HepG2 (cell line): ENCODE measurements at regions not wholly inside any gene's neighbourhood (a gene's known extent, or its start where the extent isn't known, plus 50 kb on each side); places are given as distances from the start of the nearest gene placed in this dataset.

Experiments
- ATAC-seq: fragments of 200-7000 bp; cut with Tn5 transposase; 3 replicates; pipeline ENCODE4 v1.9.1; 2020; ENCODE audit warnings: mild to moderate bottlenecking, moderate library complexity
- BruUV-seq: library from RNA; stranded (reverse); fragments of 400-500 nt; replicated peaks from 2 replicates; lab custom pipeline; 2021; lab: Mats Ljungman, UMichigan
- CTCF ChIA-PET: fragments of 300-600 bp; formaldehyde crosslinking; extraction: SDS; loops from one replicate; lab custom pipeline; 2021; ENCODE audit warnings: low total read pairs, inconsistent platforms, low intra/inter-chr PET ratio; lab: Yijun Ruan, JAX
- POLR2A ChIA-PET: fragments of 350-600 bp; sonication (Branson Sonifier 250); formaldehyde crosslinking; loops from one replicate; lab custom pipeline; 2020; ENCODE audit warnings: antibody characterized with exemption, inconsistent platforms; lab: Yijun Ruan, JAX
- DNase-seq: peaks from one replicate; pipeline ENCODE4 v3.0.0-alpha.2; 2015; ENCODE audit warnings: low spot score
- FAIRE-seq: peaks from 3 replicates; lab custom pipeline; 2011; peaks lifted over from hg19 to GRCh38; lab: Jason Lieb, UNC
- H2AFZ ChIP-seq: one replicate; pipeline ENCODE4 v1.6.1; 2011; ENCODE audit warnings: low read length, inconsistent platforms
- H3K27ac ChIP-seq: fragments of 300-600 bp; 3 replicates; pipeline ENCODE4 v1.8.0; 2011; ENCODE audit warnings: mixed run types, mild to moderate bottlenecking, mixed read lengths, low read length, inconsistent platforms; ENCODE audit not compliant: insufficient read depth; ENCODE audit errors: extremely low read length
- H3K27me3 ChIP-seq, 2 experiments: fragments of 200-600 bp in 1 of 2; 2 replicates in 1 of 2; 3 replicates in 1 of 2; pipeline versions ENCODE4 v1.6.0 to v1.8.0; 2011; ENCODE audit warnings: low read length in 2 of 2, mild to moderate bottlenecking in 2 of 2, moderate library complexity in 2 of 2, inconsistent platforms in 1 of 2; ENCODE audit not compliant: insufficient read depth in 2 of 2, control insufficient read depth in 1 of 2
- H3K36me3 ChIP-seq, 2 experiments: fragments of 200-600 bp in 1 of 2; replicated peaks in 1 of 2; 2 replicates in 1 of 2; 3 replicates in 1 of 2; pipeline versions ENCODE4 v1.5.1 to v1.8.0; 2011; ENCODE audit warnings: low read length in 2 of 2, inconsistent platforms in 1 of 2; ENCODE audit not compliant: insufficient read depth in 2 of 2, control insufficient read depth in 1 of 2
- H3K4me1 ChIP-seq: 2 replicates; pipeline ENCODE4 v1.5.1; 2012; ENCODE audit warnings: low read length, inconsistent platforms; ENCODE audit not compliant: insufficient read depth
- H3K4me2 ChIP-seq: 2 replicates; pipeline ENCODE4 v1.6.0; 2011; ENCODE audit warnings: low read depth, low read length, inconsistent platforms
- H3K4me3 ChIP-seq, 3 experiments: fragments of 200-600 bp in 1 of 3; sonication (generic), shearing (Covaris generic) in 1 of 3; replicated peaks in 1 of 3; 2 replicates each; pipeline ENCODE4 v1.5.1; 2011 to 2016; ENCODE audit warnings: low read length in 3 of 3, inconsistent platforms in 2 of 3, low read depth in 2 of 3, mild to moderate bottlenecking in 2 of 3, control low read depth in 1 of 3, mixed read lengths in 1 of 3; ENCODE audit not compliant: insufficient read depth in 1 of 3
- H3K79me2 ChIP-seq: one replicate; pipeline ENCODE4 v1.6.1; 2011; ENCODE audit warnings: low read length, inconsistent platforms; ENCODE audit not compliant: insufficient read depth
- H3K9ac ChIP-seq: 2 replicates; pipeline ENCODE4 v1.6.0; 2011; ENCODE audit warnings: mild to moderate bottlenecking, low read depth, low read length, inconsistent platforms; ENCODE audit not compliant: insufficient read depth
- H3K9me3 ChIP-seq: 2 replicates; pipeline ENCODE4 v1.5.1; 2012; ENCODE audit warnings: mild to moderate bottlenecking, low read length
- H4K20me1 ChIP-seq: 2 replicates; pipeline ENCODE4 v1.6.0; 2011; ENCODE audit warnings: inconsistent platforms, mild to moderate bottlenecking, low read length, moderate library complexity; ENCODE audit not compliant: insufficient read depth
- CCAR2 ChIP-seq: fragments of 200-400 bp; formaldehyde crosslinking; optimal IDR thresholded peaks from 2 replicates; pipeline ENCODE3; 2018; ENCODE audit warnings: low read depth, mild to moderate bottlenecking, low read length, moderate library complexity
- MAFG ChIP-seq: sonication (generic); formaldehyde crosslinking; IDR thresholded peaks from 2 replicates; pipeline ENCODE4 v1.5.1; 2020; ENCODE audit warnings: mild to moderate bottlenecking, missing genetic modification reagents
- MXD3 ChIP-seq: IDR thresholded peaks from 2 replicates; pipeline ENCODE4 v1.6.1; 2016; ENCODE audit warnings: mild to moderate bottlenecking, missing biosample characterization, missing genetic modification reagents
- MXD4 ChIP-seq: IDR thresholded peaks from 2 replicates; pipeline ENCODE4 v1.6.1; 2016; ENCODE audit warnings: mild to moderate bottlenecking, missing biosample characterization, missing genetic modification reagents
- SALL2 ChIP-seq: sonication (generic); formaldehyde crosslinking; IDR thresholded peaks from 2 replicates; pipeline ENCODE4 v1.8.1; 2023; ENCODE audit warnings: mild to moderate bottlenecking, missing genetic modification reagents, inconsistent platforms
- TMF1 ChIP-seq: sonication (generic); formaldehyde crosslinking; IDR thresholded peaks from 2 replicates; pipeline ENCODE4 v1.8.1; 2022; ENCODE audit warnings: low read depth, missing genetic modification reagents
- ZBED4 ChIP-seq: sonication (generic); formaldehyde crosslinking; IDR thresholded peaks from 2 replicates; pipeline ENCODE4 v1.4.0; 2020; ENCODE audit warnings: missing genetic modification reagents, borderline replicate concordance
- ZFP36 ChIP-seq: fragments of 150-350 bp; IDR thresholded peaks from 2 replicates; pipeline ENCODE4 v1.6.1; 2018; ENCODE audit warnings: borderline replicate concordance, low read length, low read depth; ENCODE audit not compliant: partially characterized antibody
- ZNF235 ChIP-seq: sonication (generic); formaldehyde crosslinking; IDR thresholded peaks from 2 replicates; pipeline ENCODE4 v1.8.1; 2023; ENCODE audit warnings: mild to moderate bottlenecking, missing genetic modification reagents, borderline replicate concordance
- ZNF572 ChIP-seq: sonication (generic); formaldehyde crosslinking; IDR thresholded peaks from 2 replicates; pipeline ENCODE4 v1.5.1; 2020; ENCODE audit warnings: mild to moderate bottlenecking, missing genetic modification reagents
- WGBS: methylation state at CpG from one replicate; pipeline ENCODE4 v1.1.6; 2017; ENCODE audit warnings: low lambda C conversion rate; 5-methylcytosine and 5-hydroxymethylcytosine counted together
- in situ Hi-C: cut with HindIII; loops from 2 replicates; pipeline ENCODE4 v1.10.0; 2017; ENCODE audit warnings: low pct_unique_long_range_greater_than_20kb; ENCODE audit not compliant: extremely low pct_ligation_motif_present
- intact Hi-C: fragments of 100-400 bp; cut with micrococcal nuclease; formaldehyde crosslinking; loops from one replicate; pipeline ENCODE4 v1.10.0; 2022; ENCODE audit not compliant: unreplicated experiment
- TF ChIP-seq, protein P1 (sequence below): sonication (generic); formaldehyde crosslinking; IDR thresholded peaks from 2 replicates; pipeline ENCODE4 v1.5.0; 2020; ENCODE audit warnings: missing genetic modification reagents
- TF ChIP-seq, protein P2 (sequence below): sonication (generic); formaldehyde crosslinking; IDR thresholded peaks from 2 replicates; pipeline ENCODE4 v1.9.0; 2021; ENCODE audit warnings: missing genetic modification reagents, borderline replicate concordance

GRCh38 chr7:19210893-19211413, 65.7 kb upstream of the FERD3L start:
- DNase-seq (no peak), FAIRE-seq (no peak), ATAC-seq (no peak)
- TF ChIP-seq, protein P1, sequence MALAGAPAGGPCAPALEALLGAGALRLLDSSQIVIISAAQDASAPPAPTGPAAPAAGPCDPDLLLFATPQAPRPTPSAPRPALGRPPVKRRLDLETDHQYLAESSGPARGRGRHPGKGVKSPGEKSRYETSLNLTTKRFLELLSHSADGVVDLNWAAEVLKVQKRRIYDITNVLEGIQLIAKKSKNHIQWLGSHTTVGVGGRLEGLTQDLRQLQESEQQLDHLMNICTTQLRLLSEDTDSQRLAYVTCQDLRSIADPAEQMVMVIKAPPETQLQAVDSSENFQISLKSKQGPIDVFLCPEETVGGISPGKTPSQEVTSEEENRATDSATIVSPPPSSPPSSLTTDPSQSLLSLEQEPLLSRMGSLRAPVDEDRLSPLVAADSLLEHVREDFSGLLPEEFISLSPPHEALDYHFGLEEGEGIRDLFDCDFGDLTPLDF: no peak
- no peak for TF ChIP-seq TMF1 (CRISPR knock-in tag)
- POLR2A ChIA-PET: no interaction called here
- Histone ChIP-seq H3K9me3 (peaks cover 74% of the 10 kb centered on the region), H3K4me2 (no peak overlapping the region), H3K9ac (no peak overlapping the region), H2AFZ (no peak overlapping the region), H4K20me1 (no peaks in the 10 kb centered on the region), H3K36me3 (no peaks in the 10 kb centered on the region), H3K27ac (no peak overlapping the region), H3K79me2 (no peaks in the 10 kb centered on the region), H3K4me1 (no peaks in the 10 kb centered on the region), H3K4me3 (no peak overlapping the region), H3K27me3 (no peaks in the 10 kb centered on the region)
- intact Hi-C loops: no loop called here
- CTCF ChIA-PET: no interaction called here
- in situ Hi-C loops: no loop called here
- WGBS: 9% methylated on average over 5 of the region's 5 CpGs
- BruUV-seq: no TSS peak

DNA sequence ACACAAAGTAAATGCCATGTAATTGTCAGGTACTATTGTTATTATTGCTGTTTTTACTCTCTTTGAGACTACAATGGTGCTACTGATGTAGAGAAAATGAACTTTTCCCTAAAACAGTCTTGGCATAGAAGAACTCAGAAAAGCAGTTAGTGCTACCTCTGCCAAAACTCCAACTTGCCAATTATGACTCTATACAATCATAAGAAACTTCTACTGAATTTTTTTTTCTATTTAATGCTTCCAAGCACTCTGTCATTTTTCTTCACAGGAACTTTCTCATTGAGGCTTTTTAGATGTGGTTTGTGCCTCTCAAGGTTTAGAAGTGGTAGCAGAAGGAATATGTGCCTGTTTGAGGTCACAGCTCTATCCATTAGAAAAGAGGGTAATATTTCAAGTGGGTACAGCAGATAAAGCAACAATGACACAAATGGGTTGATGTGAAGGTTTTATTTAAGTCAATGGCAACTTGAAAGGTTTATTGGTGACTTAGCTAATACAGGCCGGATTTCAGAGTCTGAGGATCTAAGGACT, 64.0 kb upstream of the FERD3L start:
- Histone ChIP-seq H4K20me1 (no peaks in the 10 kb centered on the region), H3K27me3 (no peaks in the 10 kb centered on the region), H3K4me3 (no peak overlapping the region), H3K9ac (no peak overlapping the region), H3K9me3 (peaks cover 60% of the 10 kb centered on the region), H2AFZ (no peak overlapping the region), H3K79me2 (no peaks in the 10 kb centered on the region), H3K4me1 (no peaks in the 10 kb centered on the region), H3K27ac (no peak overlapping the region), H3K36me3 (no peaks in the 10 kb centered on the region), H3K4me2 (no peak overlapping the region)
- in situ Hi-C loops: no loop called here
- 0% methylated on average over 1 of the region's 1 CpG for whole genome bisulfite sequencing
- ATAC-seq (no peak), FAIRE-seq (no peak), DNase-seq (no peak)
- ChIA-PET CTCF (no interaction called here), POLR2A (no interaction called here)
- no TSS peak for BruUV-seq
- intact Hi-C loops: no loop called here
- TF ChIP-seq ZBED4 (CRISPR knock-in tag) (no peak), SALL2 (CRISPR knock-in tag) (no peak), MAFG (CRISPR knock-in tag) (no peak), CCAR2 (no peak), MXD3 (CRISPR knock-in tag) (no peak), ZFP36 (no peak), MXD4 (CRISPR knock-in tag) (no peak), ZNF572 (CRISPR knock-in tag) (no peak), ZNF235 (CRISPR knock-in tag) (no peak)
- TF ChIP-seq, protein P2, sequence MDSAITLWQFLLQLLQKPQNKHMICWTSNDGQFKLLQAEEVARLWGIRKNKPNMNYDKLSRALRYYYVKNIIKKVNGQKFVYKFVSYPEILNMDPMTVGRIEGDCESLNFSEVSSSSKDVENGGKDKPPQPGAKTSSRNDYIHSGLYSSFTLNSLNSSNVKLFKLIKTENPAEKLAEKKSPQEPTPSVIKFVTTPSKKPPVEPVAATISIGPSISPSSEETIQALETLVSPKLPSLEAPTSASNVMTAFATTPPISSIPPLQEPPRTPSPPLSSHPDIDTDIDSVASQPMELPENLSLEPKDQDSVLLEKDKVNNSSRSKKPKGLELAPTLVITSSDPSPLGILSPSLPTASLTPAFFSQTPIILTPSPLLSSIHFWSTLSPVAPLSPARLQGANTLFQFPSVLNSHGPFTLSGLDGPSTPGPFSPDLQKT: no peak
